ENCODE measurements at regions not wholly inside any gene's neighbourhood (a gene's known extent, or its start where the extent isn't known, plus 50 kb on each side); places are given as distances from the start of the nearest gene placed in this dataset.

DNA sequence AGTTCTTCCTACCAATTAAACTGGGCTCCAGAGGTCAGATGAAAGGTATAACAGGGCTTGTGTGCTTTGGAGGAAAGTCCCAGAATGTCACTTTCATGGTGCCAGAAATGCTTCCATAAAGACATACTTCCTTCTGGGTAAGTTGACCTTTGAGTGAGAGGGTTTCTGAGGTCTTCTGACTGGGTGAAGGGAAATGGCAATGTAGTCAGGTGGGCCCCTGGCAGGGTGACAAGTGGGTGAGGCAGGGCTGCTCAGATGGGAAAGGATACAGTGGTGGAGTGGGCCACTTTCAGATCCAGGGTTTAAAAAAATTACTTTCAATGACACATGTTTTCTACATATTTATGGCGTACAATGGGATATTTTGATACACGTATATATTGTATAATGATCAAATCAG is 136.5 kb upstream of the PITX1 start:
- TF ChIP-seq POLR2A (IDR thresholded peaks at IDR 0.05): no peak
- TF ChIP-seq, protein P1, sequence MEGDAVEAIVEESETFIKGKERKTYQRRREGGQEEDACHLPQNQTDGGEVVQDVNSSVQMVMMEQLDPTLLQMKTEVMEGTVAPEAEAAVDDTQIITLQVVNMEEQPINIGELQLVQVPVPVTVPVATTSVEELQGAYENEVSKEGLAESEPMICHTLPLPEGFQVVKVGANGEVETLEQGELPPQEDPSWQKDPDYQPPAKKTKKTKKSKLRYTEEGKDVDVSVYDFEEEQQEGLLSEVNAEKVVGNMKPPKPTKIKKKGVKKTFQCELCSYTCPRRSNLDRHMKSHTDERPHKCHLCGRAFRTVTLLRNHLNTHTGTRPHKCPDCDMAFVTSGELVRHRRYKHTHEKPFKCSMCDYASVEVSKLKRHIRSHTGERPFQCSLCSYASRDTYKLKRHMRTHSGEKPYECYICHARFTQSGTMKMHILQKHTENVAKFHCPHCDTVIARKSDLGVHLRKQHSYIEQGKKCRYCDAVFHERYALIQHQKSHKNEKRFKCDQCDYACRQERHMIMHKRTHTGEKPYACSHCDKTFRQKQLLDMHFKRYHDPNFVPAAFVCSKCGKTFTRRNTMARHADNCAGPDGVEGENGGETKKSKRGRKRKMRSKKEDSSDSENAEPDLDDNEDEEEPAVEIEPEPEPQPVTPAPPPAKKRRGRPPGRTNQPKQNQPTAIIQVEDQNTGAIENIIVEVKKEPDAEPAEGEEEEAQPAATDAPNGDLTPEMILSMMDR (IDR thresholded peaks at IDR 0.05 in 4 of 5, conservative IDR thresholded peaks at IDR 0.05 in 1 of 5): no peak
